GM18499 (cell line): ENCODE measurements at regions not wholly inside any gene's neighbourhood (a gene's known extent, or its start where the extent isn't known, plus 50 kb on each side); places are given as distances from the start of the nearest gene placed in this dataset.
"Not testable (repeated sequence)": the region's sequence is repeated elsewhere in the genome, so short reads cannot be mapped to it uniquely, and the experiment has no call there.

Experiments used
- ATAC-seq: cut with Tn5 transposase; IDR thresholded peaks from one replicate; pipeline ENCODE4 v1.9.1; 2021; ENCODE audit warnings: moderate number of reproducible peaks; ENCODE audit not compliant: insufficient read depth, unreplicated experiment

DNA sequence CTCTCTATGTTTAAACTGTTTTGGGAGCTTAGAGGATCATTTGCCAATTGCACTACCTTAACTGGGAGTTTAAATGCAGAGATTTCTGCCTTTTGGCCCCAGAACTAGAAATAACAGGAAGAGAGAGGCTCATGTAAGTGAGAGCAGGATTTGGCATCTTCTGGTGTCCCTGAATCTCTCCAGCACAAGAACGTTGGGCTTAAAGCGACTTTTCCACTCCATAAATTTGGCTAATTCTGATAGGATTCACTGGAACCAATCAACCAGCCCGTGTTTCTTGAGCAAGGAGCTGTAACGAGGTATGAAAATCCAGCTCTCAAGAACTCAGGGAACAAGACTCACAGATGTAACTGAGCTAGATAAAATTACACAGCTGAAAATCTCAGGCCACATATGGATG, 181.0 kb downstream of the C1D start:
- no peak for ATAC-seq

- ATAC-seq: no peak
These were observed 179.3 kb downstream of the C1D start for GRCh38 chr2:67883316-67884087.

GRCh38 chr2:67888351-67889005, 174.3 kb downstream of the C1D start:
- no peak for ATAC-seq

GRCh38 chr2:67889056-67889455, 173.7 kb downstream of the C1D start:
- ATAC-seq: no peak

- ATAC-seq: no peak
These were observed 171.2 kb downstream of the C1D start for GRCh38 chr2:67891642-67892041.

GRCh38 chr2:67892339-67892846, 170.4 kb downstream of the C1D start:
- ATAC-seq: no peak

DNA sequence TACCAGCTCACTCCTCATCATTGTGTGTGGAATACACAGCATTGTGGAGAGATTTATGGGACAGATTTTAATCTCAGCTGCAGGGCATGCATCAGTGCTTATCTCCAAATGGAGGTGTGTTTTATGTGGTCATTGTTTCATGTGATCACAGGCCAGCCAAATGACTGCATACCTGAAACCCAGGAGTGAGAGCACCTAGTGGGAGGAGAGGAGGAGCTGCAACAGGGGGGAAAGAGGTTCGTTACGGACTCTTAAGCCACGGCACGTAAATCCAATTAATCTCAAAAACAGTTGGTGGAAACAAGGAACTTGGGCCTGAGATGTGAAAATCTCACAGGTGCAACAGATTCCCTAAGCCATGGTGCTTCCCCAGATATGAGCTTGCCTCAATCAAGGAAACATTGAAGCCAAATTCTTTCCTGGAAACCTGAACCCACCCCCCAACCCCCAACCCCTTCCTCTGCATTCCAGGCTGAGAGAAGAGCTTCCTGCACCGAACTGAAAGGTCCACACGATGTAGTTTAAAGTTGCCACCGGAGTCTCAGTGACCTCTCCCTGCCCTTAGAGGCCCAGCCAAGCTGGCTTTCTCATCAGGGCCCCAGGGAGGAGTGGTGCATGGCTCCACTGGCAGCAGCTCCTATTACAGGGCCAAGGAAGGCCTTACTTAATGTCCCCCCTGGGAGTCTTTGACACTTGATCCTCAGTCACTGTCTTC, 167.4 kb downstream of the C1D start:
- no peak for ATAC-seq

DNA sequence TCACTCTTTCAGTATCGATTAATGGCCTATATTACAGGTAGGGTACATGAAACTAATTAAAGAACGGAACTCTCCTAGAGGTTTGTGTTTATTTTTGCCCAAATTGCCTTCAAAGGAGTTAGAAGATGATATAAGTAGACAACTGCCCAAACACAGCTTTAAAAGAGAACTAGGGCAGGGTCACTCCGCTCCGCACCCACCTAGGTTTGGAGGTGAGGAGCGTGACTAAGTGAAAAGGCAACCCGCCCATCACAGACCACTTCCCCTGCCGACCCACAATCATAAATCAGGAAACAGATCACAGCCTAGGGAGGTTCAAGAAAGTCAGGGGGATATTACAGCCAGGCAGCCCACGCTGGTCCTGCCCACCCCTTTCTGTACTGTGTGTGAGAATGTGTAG, 166.7 kb downstream of the C1D start:
- ATAC-seq: no peak

GRCh38 chr2:67896476-67896875, 166.3 kb downstream of the C1D start:
- no peak for ATAC-seq

- no peak for ATAC-seq
These were observed 164.2 kb downstream of the C1D start for GRCh38 chr2:67898595-67898994.

DNA sequence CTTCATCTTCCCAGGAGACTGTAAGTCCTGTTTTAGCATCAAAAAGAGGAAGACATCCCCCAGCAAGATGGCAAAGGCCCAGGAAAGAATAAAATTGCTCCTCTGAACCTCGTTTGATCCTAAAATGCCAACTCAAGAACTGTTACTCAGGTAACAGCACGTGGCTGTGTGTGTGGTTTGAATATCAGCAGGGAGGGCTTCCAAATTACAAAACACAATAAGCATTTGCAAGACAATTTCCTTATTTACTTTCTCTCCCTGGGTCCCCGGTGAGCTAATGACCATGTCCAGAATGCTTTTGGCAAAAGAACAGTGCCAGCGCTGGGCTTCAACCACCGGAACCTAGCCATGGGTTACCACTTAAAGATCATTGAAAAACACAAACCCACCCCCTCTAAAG, 163.6 kb downstream of the C1D start:
- no peak for ATAC-seq

DNA sequence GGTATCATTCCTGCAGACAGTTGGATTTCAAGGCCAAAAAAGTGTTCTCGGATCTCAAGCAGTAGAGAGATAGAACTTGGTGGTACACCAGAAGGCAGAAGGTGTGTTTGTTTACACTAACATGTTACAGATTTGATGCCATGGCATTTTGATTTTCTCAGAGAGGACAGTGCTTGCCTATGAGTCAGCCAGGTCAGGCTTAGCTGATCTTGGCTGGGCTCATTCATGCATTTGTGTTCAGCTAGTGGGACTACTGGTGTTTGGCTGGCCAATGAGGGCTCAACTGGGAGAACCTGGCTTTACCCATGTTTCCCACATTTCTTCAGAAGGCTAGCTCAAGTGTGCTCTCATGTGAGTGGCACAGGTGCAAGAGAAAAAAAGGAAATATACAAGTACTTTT, 162.0 kb downstream of the C1D start:
- no peak for ATAC-seq

DNA sequence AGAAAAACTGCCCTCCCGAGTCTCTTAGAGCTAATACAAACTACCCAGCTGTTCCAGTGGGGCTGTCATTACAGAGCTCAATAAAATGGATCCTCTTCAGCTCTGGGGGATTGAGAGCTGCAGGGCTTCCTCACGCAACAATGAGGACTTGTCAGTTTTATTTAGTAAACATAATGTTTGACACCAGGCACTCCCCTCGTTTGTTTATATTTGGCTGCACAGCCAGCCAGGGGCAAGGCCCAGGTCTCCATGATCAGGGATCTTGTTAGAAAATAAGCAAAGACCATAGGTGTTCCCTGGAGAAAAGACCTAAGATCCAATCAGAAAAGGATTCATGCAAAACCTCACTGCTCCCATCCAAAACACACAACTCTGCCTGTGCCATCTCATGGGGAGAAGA, 158.2 kb downstream of the C1D start:
- ATAC-seq: no peak

DNA sequence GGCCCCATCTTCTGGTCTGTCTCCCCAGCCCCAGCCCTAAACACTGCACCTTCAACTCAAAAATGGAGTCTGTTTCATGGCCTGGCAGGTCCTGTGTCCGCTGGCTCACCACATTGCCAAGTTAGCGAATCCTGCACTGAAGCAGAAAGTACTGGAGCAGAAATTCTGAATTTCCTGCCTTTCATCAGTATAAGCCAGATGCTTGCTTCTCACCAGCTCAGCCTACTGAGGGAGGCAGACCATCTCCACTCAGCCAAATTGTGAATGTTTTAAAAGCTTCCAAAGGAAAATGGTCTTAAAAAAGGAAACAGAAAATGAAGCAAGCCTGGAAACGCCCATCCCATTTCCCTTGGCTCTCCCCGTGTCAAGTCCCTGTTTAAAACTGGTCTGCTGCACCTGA, 157.8 kb downstream of the C1D start:
- no peak for ATAC-seq

GRCh38 chr2:67906547-67906946, 156.3 kb downstream of the C1D start:
- ATAC-seq: not testable (repeated sequence)

DNA sequence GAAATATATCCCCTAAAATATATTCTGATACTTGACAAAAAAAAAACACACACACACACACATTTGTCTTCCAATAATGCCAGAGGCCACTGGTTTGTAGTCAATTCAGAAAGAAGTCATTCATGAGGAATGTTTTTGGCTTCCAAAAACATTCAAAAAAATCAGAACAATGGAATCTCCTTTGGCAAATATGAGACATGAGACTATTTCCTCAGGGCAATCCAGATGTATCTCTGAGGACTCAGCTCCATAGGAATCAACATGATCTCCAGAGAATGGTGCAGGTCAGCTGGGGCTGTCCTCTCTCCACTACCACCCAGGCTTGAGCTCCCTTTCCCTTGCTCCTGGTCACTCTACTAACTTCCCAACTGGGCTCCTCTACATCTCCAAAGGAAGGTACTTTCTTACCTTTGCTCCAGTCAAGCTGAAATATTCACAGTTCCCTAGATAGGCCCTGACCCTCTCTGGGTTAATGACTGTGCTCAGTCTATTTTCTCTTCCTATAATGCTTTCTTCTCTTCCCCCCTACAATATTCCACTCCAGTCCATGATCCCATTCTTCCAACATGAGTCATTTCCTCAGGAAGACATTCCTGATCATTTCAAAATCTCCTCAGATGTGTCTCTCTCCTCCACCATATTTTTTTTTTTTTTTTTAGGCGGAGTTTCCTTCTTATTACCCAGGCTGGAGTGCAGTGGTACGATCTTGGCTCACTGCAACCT, 145.3 kb downstream of the C1D start:
- ATAC-seq: no peak

DNA sequence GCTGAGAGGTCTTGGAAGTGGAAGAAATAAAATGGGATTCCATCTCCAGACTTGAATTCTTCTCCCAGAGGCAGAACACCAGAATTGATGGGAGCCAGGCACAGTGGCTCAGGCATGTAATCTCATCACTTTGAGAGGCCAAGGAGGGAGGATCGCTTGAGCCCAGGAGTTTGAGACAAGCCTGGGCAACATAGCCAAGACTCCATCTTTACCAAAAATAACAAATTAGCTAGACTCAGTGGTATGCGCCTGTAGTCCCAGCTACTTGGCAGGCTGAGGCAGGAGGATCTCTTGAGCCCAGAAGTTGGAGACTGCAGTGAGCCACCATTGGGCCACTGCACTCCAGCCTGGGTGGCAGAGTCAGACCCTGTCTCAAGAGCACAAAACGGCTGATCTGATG, 144.3 kb downstream of the C1D start:
- ATAC-seq: no peak

DNA sequence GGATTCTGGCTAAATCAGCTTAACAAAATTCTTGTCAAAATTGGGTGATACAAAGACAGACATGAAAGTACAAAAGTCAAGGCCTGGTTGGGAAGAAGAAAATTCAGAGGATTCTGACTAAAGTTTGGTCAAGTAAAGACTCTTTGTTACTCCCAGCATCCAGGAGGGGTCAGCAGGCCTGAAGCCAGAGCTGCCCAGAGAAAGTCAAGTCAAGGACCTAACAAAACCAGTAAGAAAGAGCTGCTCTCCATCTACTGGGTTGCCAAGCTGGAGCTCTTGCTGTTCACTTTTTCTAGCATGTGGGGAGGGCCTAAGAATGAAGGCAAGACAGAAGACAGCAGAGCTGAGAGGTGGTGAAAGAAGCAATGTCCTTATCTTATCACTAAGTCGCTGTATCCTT, 143.3 kb downstream of the C1D start:
- ATAC-seq: no peak

DNA sequence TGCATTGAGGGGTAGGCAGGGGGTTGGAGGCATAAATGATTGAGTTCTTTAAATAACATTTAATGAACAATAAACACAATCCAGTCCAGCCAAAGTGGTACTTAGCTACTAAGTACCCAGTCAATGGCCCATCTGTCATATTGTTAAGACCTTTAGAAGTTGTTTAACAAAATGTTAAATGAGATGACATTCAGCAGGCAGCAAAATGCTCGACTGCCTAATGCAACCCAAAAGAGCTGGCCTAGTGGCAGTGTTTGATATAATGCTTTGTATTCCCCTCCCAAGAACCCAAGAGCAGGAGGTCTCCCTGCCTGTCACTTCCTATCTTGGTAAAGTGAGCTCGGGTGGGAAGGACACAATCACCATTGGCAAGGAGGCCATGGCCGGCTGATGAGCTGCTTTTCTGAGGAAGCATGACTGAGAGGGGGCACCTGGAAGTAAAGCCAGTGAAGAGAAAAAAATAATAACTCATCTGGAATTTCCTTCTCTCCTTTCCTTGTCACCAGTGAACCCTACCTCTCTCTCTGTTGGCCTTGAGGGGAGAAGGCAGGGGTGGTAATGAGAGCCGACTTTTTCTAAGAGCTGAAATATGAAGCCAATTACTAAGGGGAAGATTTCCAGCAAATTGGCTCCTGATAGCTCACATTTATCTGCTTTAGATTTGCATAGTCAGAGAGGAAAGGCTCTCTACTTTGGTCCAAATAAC, 140.6 kb downstream of the C1D start:
- ATAC-seq: no peak

DNA sequence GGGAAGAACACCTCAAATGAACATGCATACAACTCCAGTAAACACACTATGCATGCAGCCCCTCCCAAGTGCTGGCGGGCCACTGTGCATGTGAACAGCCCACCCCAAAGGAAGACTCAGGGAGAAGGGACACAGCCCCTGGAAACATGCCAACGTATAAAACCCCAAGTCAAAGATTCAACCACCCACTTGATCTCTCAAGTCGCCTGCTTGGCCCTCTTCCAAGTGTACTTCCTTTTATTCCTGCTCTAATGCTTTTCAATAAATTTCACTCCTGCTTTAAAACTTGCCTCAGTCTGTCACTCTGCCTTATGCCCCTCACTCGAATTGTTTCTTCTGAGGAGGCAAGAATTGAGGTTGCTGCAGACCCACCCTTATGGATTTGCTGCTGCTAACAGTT, 139.1 kb downstream of the C1D start:
- no peak for ATAC-seq
